Peyer's patch (tissue), 4 donors: ENCODE measurements at regions not wholly inside any gene's neighbourhood (a gene's known extent, or its start where the extent isn't known, plus 50 kb on each side); places are given as distances from the start of the nearest gene placed in this dataset.

Experiments used
- POLR2A ChIP-seq, 2 donors: fragments of 450-650 bp; IDR thresholded peaks; one replicate each; pipeline ENCODE4 v1.5.1; 2017; ENCODE audit warnings: antibody characterized with exemption in 2 of 2, mild to moderate bottlenecking in 2 of 2, moderate library complexity in 2 of 2
- TF ChIP-seq, protein P1 (sequence below), 6 experiments: fragments of 450-650 bp in 4 of 6; fragments of 200-600 bp in 2 of 6; sonication (generic) in 1 of 6; IDR thresholded peaks; one replicate each; pipeline ENCODE4 v1.5.1; 2017 to 2019; ENCODE audit warnings: antibody characterized with exemption in 6 of 6, mild to moderate bottlenecking in 3 of 6, moderate library complexity in 1 of 6

DNA sequence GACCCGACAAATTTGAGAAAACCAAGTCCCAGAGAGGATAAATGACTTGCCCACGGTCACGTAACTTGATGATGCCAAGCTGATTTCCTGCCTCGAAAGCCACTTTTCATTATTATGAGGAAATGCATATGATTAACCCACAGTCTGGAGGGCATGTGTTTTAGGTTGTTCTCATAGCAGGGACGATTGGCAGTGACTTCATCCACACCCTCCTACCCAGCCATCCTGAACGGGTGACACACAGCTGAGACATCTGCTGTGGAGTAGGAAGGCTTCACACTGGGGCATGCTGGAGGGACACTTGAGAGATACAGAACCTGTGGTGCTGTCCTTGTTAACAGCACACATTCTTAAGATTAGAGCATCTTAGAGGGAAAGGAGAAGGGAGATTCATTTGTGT, 65.4 kb upstream of the WDFY2 start:
- no peak for TF ChIP-seq POLR2A (IDR thresholded peaks at IDR 0.05)
- TF ChIP-seq, protein P1, sequence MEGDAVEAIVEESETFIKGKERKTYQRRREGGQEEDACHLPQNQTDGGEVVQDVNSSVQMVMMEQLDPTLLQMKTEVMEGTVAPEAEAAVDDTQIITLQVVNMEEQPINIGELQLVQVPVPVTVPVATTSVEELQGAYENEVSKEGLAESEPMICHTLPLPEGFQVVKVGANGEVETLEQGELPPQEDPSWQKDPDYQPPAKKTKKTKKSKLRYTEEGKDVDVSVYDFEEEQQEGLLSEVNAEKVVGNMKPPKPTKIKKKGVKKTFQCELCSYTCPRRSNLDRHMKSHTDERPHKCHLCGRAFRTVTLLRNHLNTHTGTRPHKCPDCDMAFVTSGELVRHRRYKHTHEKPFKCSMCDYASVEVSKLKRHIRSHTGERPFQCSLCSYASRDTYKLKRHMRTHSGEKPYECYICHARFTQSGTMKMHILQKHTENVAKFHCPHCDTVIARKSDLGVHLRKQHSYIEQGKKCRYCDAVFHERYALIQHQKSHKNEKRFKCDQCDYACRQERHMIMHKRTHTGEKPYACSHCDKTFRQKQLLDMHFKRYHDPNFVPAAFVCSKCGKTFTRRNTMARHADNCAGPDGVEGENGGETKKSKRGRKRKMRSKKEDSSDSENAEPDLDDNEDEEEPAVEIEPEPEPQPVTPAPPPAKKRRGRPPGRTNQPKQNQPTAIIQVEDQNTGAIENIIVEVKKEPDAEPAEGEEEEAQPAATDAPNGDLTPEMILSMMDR (IDR thresholded peaks at IDR 0.05) = no peak
